ENCODE measurements at regions not wholly inside any gene's neighbourhood (a gene's known extent, or its start where the extent isn't known, plus 50 kb on each side); places are given as distances from the start of the nearest gene placed in this dataset.

- Mint-ChIP-seq H3K36me3 (ENCODE audit: low read depth, unreplicated experiment) (no peaks in the 10 kb centered on the region), H3K27ac (ENCODE audit: unreplicated experiment) (no peak overlapping the region), H3K4me3 (ENCODE audit: unreplicated experiment) (no peak overlapping the region), H3K9me3 (ENCODE audit: unreplicated experiment) (no peaks in the 10 kb centered on the region), H3K27me3 (ENCODE audit: unreplicated experiment) (no peaks in the 10 kb centered on the region), H3K4me1 (ENCODE audit: unreplicated experiment) (peaks cover 5% of the 10 kb centered on the region)
- TF ChIP-seq CTCF (IDR thresholded peaks at IDR 0.05; ENCODE audit: unreplicated experiment): no peak
- no peak for DNase-seq (ENCODE audit: low spot score)
Measured at GRCh38 chr2:222074674-222075073, 224.1 kb downstream of the PAX3 start.

- Mint-ChIP-seq H3K4me1 (ENCODE audit: unreplicated experiment) (peaks cover 5% of the 10 kb centered on the region), H3K9me3 (ENCODE audit: unreplicated experiment) (no peaks in the 10 kb centered on the region), H3K36me3 (ENCODE audit: low read depth, unreplicated experiment) (no peaks in the 10 kb centered on the region), H3K27ac (ENCODE audit: unreplicated experiment) (no peak overlapping the region), H3K4me3 (ENCODE audit: unreplicated experiment) (no peak overlapping the region), H3K27me3 (ENCODE audit: unreplicated experiment) (peaks cover 3% of the 10 kb centered on the region)
- no peak for DNase-seq (ENCODE audit: low spot score)
- no peak for TF ChIP-seq CTCF (IDR thresholded peaks at IDR 0.05; ENCODE audit: unreplicated experiment)
Measured at GRCh38 chr2:222071911-222072310, 226.9 kb downstream of the PAX3 start.

GRCh38 chr2:222064286-222064685 is 234.5 kb downstream of the PAX3 start:
- H3K4me3 Mint-ChIP-seq (ENCODE audit: unreplicated experiment): no peak overlapping the region
- peaks cover 4% of the 10 kb centered on the region for H3K27me3 Mint-ChIP-seq (ENCODE audit: unreplicated experiment)
- no peaks in the 10 kb centered on the region for H3K36me3 Mint-ChIP-seq (ENCODE audit: low read depth, unreplicated experiment)
- no peak for DNase-seq (ENCODE audit: low spot score)
- no peaks in the 10 kb centered on the region for H3K9me3 Mint-ChIP-seq (ENCODE audit: unreplicated experiment)
- H3K4me1 Mint-ChIP-seq (ENCODE audit: unreplicated experiment): no peaks in the 10 kb centered on the region
- no peak for TF ChIP-seq CTCF (IDR thresholded peaks at IDR 0.05; ENCODE audit: unreplicated experiment)
- H3K27ac Mint-ChIP-seq (ENCODE audit: unreplicated experiment): no peak overlapping the region

- Mint-ChIP-seq H3K27ac (ENCODE audit: unreplicated experiment) (no peak overlapping the region), H3K4me3 (ENCODE audit: unreplicated experiment) (no peak overlapping the region), H3K4me1 (ENCODE audit: unreplicated experiment) (no peaks in the 10 kb centered on the region), H3K9me3 (ENCODE audit: unreplicated experiment) (no peaks in the 10 kb centered on the region), H3K27me3 (ENCODE audit: unreplicated experiment) (peaks cover 4% of the 10 kb centered on the region), H3K36me3 (ENCODE audit: low read depth, unreplicated experiment) (no peaks in the 10 kb centered on the region)
- no peak for DNase-seq (ENCODE audit: low spot score)
- TF ChIP-seq CTCF (IDR thresholded peaks at IDR 0.05; ENCODE audit: unreplicated experiment): no peak
Measured at GRCh38 chr2:222058819-222059445, 239.9 kb downstream of the PAX3 start.

GRCh38 chr2:222057347-222058073 is 241.3 kb downstream of the PAX3 start:
- peaks cover 3% of the 10 kb centered on the region for H3K4me1 Mint-ChIP-seq (ENCODE audit: unreplicated experiment)
- no peak overlapping the region for H3K27ac Mint-ChIP-seq (ENCODE audit: unreplicated experiment)
- no peaks in the 10 kb centered on the region for H3K9me3 Mint-ChIP-seq (ENCODE audit: unreplicated experiment)
- peaks cover 6% of the 10 kb centered on the region for H3K27me3 Mint-ChIP-seq (ENCODE audit: unreplicated experiment)
- peak; percentile 85 for TF ChIP-seq CTCF (IDR thresholded peaks at IDR 0.05; ENCODE audit: unreplicated experiment)
- DNase-seq (ENCODE audit: low spot score): no peak
- no peaks in the 10 kb centered on the region for H3K36me3 Mint-ChIP-seq (ENCODE audit: low read depth, unreplicated experiment)
- H3K4me3 Mint-ChIP-seq (ENCODE audit: unreplicated experiment): no peak overlapping the region
